Omental fat pad (tissue), 3 donors: ENCODE measurements at regions not wholly inside any gene's neighbourhood (a gene's known extent, or its start where the extent isn't known, plus 50 kb on each side); places are given as distances from the start of the nearest gene placed in this dataset.

Experiments
- ATAC-seq: fragments of 150-250 bp; one replicate; pipeline ENCODE4 v1.9.1; 2016; ENCODE audit warnings: mild to moderate bottlenecking, moderate library complexity; ENCODE audit not compliant: low FRiP score
- DNase-seq: peaks from one replicate; pipeline ENCODE4 v3.0.0-alpha.2; 2019; ENCODE audit warnings: low spot score
- TF ChIP-seq, protein P1 (sequence below), 3 donors: fragments of 450-650 bp; IDR thresholded peaks; one replicate each; pipeline ENCODE4 v1.5.1; 2016 to 2017; ENCODE audit warnings: antibody characterized with exemption in 3 of 3, mild to moderate bottlenecking in 3 of 3, moderate library complexity in 2 of 3

DNA sequence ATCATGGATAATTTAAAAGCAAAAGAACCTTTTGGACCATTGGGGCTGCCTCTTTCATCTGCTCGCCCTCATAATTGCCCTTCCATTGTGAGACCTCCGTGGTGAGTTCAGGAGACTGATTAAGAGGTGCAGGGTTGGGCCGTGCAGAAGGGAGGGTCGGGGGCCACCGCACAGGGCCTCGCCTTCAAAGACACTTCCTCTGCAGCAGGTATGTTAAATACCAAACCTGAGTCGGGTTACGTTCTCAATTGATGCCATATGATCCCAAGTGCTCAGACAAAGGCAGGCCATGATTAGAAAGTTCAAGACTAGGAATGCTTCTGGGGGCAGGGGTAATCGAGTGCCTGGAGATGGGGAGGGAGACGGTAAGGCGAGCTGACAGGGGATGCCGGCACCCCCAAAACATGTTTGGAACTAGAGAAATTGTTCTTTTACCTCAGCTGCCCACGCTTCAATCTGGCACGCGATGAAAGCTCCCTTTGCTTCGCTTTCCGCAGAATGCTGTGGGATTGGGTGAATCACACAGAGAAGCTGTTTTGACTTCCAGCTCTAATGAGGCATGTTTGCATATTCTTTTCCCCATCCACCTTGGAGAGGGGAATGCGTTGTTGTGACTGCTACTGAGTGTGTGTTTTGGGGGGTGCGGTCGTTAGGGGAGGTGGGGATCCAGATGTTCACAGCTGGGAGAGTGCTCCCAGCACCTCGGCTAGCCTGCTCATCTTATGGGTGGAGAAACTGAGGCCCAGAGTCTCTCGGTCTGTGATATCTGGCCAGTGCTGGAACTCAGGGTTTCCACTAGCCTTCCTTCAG is 309.1 kb downstream of the MYCN start:
- TF ChIP-seq, protein P1, sequence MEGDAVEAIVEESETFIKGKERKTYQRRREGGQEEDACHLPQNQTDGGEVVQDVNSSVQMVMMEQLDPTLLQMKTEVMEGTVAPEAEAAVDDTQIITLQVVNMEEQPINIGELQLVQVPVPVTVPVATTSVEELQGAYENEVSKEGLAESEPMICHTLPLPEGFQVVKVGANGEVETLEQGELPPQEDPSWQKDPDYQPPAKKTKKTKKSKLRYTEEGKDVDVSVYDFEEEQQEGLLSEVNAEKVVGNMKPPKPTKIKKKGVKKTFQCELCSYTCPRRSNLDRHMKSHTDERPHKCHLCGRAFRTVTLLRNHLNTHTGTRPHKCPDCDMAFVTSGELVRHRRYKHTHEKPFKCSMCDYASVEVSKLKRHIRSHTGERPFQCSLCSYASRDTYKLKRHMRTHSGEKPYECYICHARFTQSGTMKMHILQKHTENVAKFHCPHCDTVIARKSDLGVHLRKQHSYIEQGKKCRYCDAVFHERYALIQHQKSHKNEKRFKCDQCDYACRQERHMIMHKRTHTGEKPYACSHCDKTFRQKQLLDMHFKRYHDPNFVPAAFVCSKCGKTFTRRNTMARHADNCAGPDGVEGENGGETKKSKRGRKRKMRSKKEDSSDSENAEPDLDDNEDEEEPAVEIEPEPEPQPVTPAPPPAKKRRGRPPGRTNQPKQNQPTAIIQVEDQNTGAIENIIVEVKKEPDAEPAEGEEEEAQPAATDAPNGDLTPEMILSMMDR (IDR thresholded peaks at IDR 0.05) = no peak
- no peak for ATAC-seq
- DNase-seq = no peak

DNA sequence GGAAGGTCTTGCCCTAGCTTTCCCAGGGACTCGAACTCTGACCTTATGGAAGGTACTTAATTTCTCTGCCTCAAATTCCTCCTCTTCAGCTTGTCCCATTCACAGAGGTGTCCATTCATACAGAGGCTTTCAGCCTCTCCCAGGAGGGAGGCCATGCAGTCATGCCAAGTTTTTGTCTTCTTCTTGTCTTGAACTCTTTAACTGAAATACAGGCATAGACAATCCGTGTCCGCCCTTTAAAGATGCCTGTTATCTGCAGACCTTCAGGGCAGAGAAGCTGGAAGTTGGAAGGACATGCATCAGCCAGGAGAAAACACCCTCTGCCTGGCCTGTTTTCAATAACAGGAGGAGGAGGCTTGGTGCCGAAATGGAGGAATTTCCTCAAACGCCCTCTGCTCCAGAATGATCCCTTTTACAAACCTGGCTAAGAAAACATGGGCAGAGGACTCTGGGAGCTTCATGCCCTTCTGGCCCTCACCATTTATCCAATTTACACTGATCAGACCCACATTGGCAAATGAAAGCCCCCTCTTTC is 308.3 kb downstream of the MYCN start:
- DNase-seq (no peak), ATAC-seq (no peak)
- TF ChIP-seq, protein P1 (IDR thresholded peaks at IDR 0.05) = no peak

DNA sequence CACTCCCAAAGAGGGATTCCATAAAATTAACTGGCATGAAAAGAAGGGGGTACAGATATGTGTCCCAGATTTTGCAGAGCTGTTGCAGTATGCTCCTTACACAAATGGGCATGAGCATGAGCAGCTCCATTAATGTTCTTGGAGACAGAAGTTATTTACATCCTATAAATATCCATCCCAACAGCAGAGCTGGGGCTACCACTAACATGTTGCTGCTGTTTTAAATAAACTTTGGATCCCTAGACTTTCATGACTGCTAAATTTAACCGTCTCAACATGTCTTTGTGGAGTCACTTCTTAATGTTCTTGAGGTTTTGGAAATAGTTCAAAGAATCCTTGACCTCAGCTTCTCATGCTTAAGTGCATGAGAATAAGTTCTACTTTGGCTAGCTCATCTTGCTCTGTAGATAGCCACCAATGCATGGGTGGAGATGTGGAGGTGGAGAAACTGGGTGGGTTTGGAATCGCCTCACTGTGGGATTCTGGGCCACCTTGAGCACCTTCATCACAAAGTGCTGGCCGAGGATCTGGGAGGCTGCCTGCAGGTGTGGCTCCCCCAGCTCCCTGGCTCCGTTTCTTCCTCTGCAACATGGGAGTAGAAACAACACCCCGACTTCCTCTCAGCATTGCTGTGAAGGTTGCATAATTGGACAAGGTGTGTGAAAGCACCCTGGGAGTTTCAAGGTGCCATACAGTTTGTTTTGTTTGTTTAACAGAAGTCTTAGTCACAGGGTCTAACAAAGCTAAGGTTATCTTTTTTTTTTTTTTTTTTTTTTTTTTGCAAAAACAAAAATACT is 307.2 kb downstream of the MYCN start:
- no peak for ATAC-seq
- DNase-seq = no peak
- TF ChIP-seq, protein P1 (IDR thresholded peaks at IDR 0.05) = no peak

GRCh38 chr2:16246911-16247310 is 306.6 kb downstream of the MYCN start:
- DNase-seq (no peak), ATAC-seq (no peak)
- TF ChIP-seq, protein P1 (IDR thresholded peaks at IDR 0.05) = no peak

DNA sequence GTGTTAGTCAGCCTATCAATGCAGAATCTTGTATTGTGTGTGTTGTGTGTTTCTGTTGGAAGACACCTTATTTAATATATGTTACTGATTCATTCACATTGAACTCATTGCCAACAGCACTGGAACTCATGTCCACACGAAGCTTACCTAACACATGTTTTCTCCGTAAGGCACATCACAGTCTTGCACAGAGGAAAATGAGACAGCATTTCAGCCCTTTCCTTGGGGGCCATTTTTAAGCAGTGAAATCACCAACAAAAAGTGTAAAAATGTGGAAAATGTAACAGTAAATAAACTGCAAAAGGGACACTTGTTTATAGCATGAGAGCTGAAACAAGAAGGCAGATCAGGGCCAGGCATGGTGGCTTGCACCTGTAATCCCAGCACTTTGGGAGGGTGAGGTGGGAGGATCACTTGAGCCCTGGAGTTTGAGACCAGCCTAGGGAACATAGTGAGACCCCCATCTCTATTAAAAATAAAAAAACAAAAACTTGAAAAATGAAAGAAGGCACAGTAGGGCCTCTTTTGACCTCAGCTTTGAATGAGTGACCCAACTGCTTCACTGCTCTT is 306.0 kb downstream of the MYCN start:
- DNase-seq (no peak), ATAC-seq (no peak)
- TF ChIP-seq, protein P1 (IDR thresholded peaks at IDR 0.05) = no peak

DNA sequence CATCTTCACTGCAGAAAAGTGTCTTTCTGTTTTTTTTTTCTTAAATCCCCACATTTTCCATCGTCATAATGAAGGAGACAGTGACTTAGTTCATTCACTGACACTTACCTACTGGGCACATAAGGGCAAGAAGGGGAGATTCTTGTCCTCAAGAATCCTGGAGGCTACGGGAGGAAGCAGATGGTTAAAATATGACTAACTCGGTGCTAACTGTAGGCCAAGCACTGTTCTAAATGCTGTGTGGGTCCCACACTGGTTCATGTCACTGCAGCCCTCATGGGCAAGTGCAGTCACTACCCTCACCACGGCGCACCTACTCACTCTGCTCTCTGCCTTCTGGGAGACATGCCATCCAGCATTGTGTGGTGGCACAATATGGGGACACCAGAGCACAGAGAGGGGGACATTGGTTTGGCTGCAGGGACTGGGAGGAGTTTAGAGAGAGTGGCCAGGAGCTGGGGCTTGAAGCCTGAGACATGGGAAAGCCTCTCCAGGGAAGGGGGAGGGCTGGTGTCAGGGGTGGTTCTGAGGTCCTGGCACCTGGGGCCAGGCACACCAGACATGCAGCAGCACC is 305.2 kb downstream of the MYCN start:
- DNase-seq = no peak
- TF ChIP-seq, protein P1 (IDR thresholded peaks at IDR 0.05) = no peak
- ATAC-seq = no peak
